Endothelial cell of umbilical vein (primary cell): ENCODE measurements at regions not wholly inside any gene's neighbourhood (a gene's known extent, or its start where the extent isn't known, plus 50 kb on each side); places are given as distances from the start of the nearest gene placed in this dataset.

Experiments
- BruUV-seq: library from RNA; stranded (reverse); fragments of 400-500 nt; replicated peaks from 2 replicates; lab custom pipeline; 2021; lab: Mats Ljungman, UMichigan
- CTCF ChIA-PET: fragments of 300-600, 350-600 bp; sonication (Branson Sonifier 250); formaldehyde crosslinking; loops from one replicate; lab custom pipeline; 2021; ENCODE audit warnings: antibody characterized with exemption, inconsistent platforms; lab: Charles Lee
- POLR2A ChIA-PET: fragments of 300-600, 350-600 bp; sonication (Branson Sonifier 250); formaldehyde crosslinking; loops from one replicate; lab custom pipeline; 2021; ENCODE audit warnings: antibody characterized with exemption, inconsistent platforms; lab: Charles Lee
- DNase-seq: peaks from one replicate; pipeline ENCODE4 v3.0.0-alpha.2; 2011; ENCODE audit warnings: low read depth, low spot score
- FAIRE-seq: peaks from 2 replicates; lab custom pipeline; 2011; peaks lifted over from hg19 to GRCh38; lab: Jason Lieb, UNC
- H2AFZ ChIP-seq: 2 replicates; pipeline ENCODE4 v1.6.0; 2012; ENCODE audit warnings: low read depth, low read length, control low read depth, inconsistent platforms
- H3K27ac ChIP-seq: 2 replicates; pipeline ENCODE4 v1.5.1; 2011; ENCODE audit warnings: low read depth, mild to moderate bottlenecking, control low read depth, low read length, moderate library complexity; ENCODE audit not compliant: insufficient read depth
- H3K27me3 ChIP-seq, 2 experiments: 2 replicates each; pipeline versions ENCODE4 v1.6.0 to v1.6.1; 2011; ENCODE audit warnings: low read length in 2 of 2, mixed read lengths in 1 of 2; ENCODE audit not compliant: control insufficient read depth in 2 of 2, insufficient read depth in 2 of 2
- H3K36me3 ChIP-seq, 2 experiments: 2 replicates in 1 of 2; 3 replicates in 1 of 2; pipeline ENCODE4 v1.5.1; 2011; ENCODE audit warnings: low read length in 2 of 2, mild to moderate bottlenecking in 1 of 2, moderate library complexity in 1 of 2; ENCODE audit not compliant: control insufficient read depth in 2 of 2, insufficient read depth in 2 of 2; ENCODE audit errors: extremely low read depth in 1 of 2
- H3K4me1 ChIP-seq: 3 replicates; pipeline ENCODE4 v1.5.1; 2011; ENCODE audit warnings: mild to moderate bottlenecking, low read length; ENCODE audit not compliant: control insufficient read depth, insufficient read depth; ENCODE audit errors: extremely low read depth
- H3K4me2 ChIP-seq: 2 replicates; pipeline ENCODE4 v1.6.1; 2011; ENCODE audit warnings: low read length, control low read depth, mixed read lengths; ENCODE audit not compliant: insufficient read depth
- H3K4me3 ChIP-seq, 3 experiments: fragments of 200-600 bp in 1 of 3; sonication (generic), shearing (Covaris generic) in 1 of 3; replicated peaks in 1 of 3; 2 replicates each; pipeline ENCODE4 v1.5.1; 2011 to 2016; ENCODE audit warnings: control low read depth in 3 of 3, low read length in 3 of 3, mild to moderate bottlenecking in 2 of 3, inconsistent platforms in 1 of 3, low read depth in 1 of 3, moderate library complexity in 1 of 3; ENCODE audit not compliant: insufficient read depth in 1 of 3
- H3K79me2 ChIP-seq: 2 replicates; pipeline ENCODE4 v1.6.0; 2012; ENCODE audit warnings: low read length, inconsistent platforms; ENCODE audit not compliant: control insufficient read depth, insufficient read depth
- H3K9ac ChIP-seq: replicated peaks from 2 replicates; pipeline ENCODE3; 2011; ENCODE audit warnings: low read length, control low read depth; ENCODE audit not compliant: insufficient read depth; ENCODE audit errors: extremely low read depth
- H3K9me1 ChIP-seq: replicated peaks from 3 replicates; pipeline ENCODE4 v1.6.0; 2011; ENCODE audit warnings: mild to moderate bottlenecking, low read length; ENCODE audit not compliant: control insufficient read depth, insufficient read depth; ENCODE audit errors: extremely low read depth
- H3K9me3 ChIP-seq: replicated peaks from 2 replicates; pipeline ENCODE4 v1.5.1; 2012; ENCODE audit warnings: low read length, inconsistent platforms; ENCODE audit not compliant: control insufficient read depth, insufficient read depth
- H4K20me1 ChIP-seq: replicated peaks from 2 replicates; pipeline ENCODE3; 2011; ENCODE audit warnings: mild to moderate bottlenecking, low read length; ENCODE audit not compliant: control insufficient read depth, insufficient read depth; ENCODE audit errors: extremely low read depth
- CTCF ChIP-seq, 2 donors: IDR thresholded peaks; 1 replicate in 1 of 2; 2 replicates in 1 of 2; pipeline ENCODE4 v1.5.1; 2011; ENCODE audit warnings: low read length in 2 of 2, mild to moderate bottlenecking in 2 of 2, moderate library complexity in 2 of 2, control low read depth in 1 of 2, inconsistent platforms in 1 of 2, low read depth in 1 of 2; ENCODE audit not compliant: insufficient read depth in 1 of 2; ENCODE audit errors: extremely low read depth in 1 of 2
- EZH2 ChIP-seq: IDR thresholded peaks from 2 replicates; pipeline ENCODE4 v1.6.1; 2012; ENCODE audit warnings: borderline replicate concordance, low read depth, mild to moderate bottlenecking, moderate library complexity, low read length, inconsistent platforms; ENCODE audit not compliant: severe bottlenecking
- FOS ChIP-seq: IDR thresholded peaks from 2 replicates; pipeline ENCODE4 v1.6.1; 2011; ENCODE audit warnings: mild to moderate bottlenecking, low read length, moderate library complexity, borderline replicate concordance; ENCODE audit not compliant: insufficient read depth
- GATA2 ChIP-seq: IDR thresholded peaks from 2 replicates; pipeline ENCODE4 v1.7.0; 2011; ENCODE audit warnings: low read depth, mild to moderate bottlenecking, moderate library complexity, mixed read lengths, low read length; ENCODE audit not compliant: insufficient read length, insufficient read depth
- MYC ChIP-seq: IDR thresholded peaks from one replicate; pipeline ENCODE4 v1.6.1; 2011; ENCODE audit warnings: mild to moderate bottlenecking, low read depth, low read length
- POLR2AphosphoS5 ChIP-seq: IDR thresholded peaks from 2 replicates; pipeline ENCODE4 v1.6.1; 2012; ENCODE audit warnings: low read depth, mild to moderate bottlenecking, control low read depth, low read length, moderate library complexity; ENCODE audit not compliant: insufficient read depth
- dilution Hi-C: fragments of 300-500 bp; cut with MboI; formaldehyde crosslinking; loops from one replicate; pipeline ENCODE4 v1.15.0; 2019; ENCODE audit warnings: low sequenced_read_pairs; ENCODE audit not compliant: extremely low pct_ligation_motif_present
- intact Hi-C: fragments of 100-400 bp; cut with micrococcal nuclease; formaldehyde crosslinking; loops from one replicate; pipeline ENCODE4 v1.10.0; 2022

- H3K27me3 ChIP-seq = no peaks in the 10 kb centered on the region
- ChIA-PET CTCF (interaction anchor here (1.0 kb wide), 1 partner anchor 21 kb away, joined by 3 read pairs; no protein-coding TSS in a partner anchor), POLR2A (no interaction called here)
- H2AFZ ChIP-seq = no peak overlapping the region
- no peaks in the 10 kb centered on the region for H3K9me3 ChIP-seq
- no TSS peak for BruUV-seq
- no peaks in the 10 kb centered on the region for H4K20me1 ChIP-seq
- FAIRE-seq (no peak), DNase-seq (no peak)
- no peak overlapping the region for H3K9ac ChIP-seq
- H3K4me2 ChIP-seq = no peak overlapping the region
- H3K27ac ChIP-seq = no peak overlapping the region
- H3K36me3 ChIP-seq = no peaks in the 10 kb centered on the region
- no peaks in the 10 kb centered on the region for H3K9me1 ChIP-seq
- dilution Hi-C loops = no loop called here
- intact Hi-C loops = no loop called here
- H3K4me1 ChIP-seq = peaks cover 2% of the 10 kb centered on the region
- TF ChIP-seq MYC (no peak), FOS (no peak), GATA2 (no peak), EZH2 (no peak), CTCF (IDR thresholded peaks at IDR 0.05; ENCODE audit: extremely low read depth in 1 of 2, insufficient read depth in 1 of 2, low read depth in 1 of 2, low read length in 2 of 2) (no peak), POLR2AphosphoS5 (no peak)
- H3K79me2 ChIP-seq = no peaks in the 10 kb centered on the region
- no peak overlapping the region for H3K4me3 ChIP-seq
These were observed 131.3 kb downstream of the PHLDA1 start for GRCh38 chr12:75900226-75900625.
